PC-3 (cell line): ENCODE measurements at regions not wholly inside any gene's neighbourhood (a gene's known extent, or its start where the extent isn't known, plus 50 kb on each side); places are given as distances from the start of the nearest gene placed in this dataset.

Experiments used
- ATAC-seq: fragments of 200-7000 bp; cut with Tn5 transposase; 2 replicates; pipeline ENCODE4 v1.9.1; 2020; ENCODE audit warnings: mild to moderate bottlenecking, moderate library complexity
- BruUV-seq: library from RNA; stranded (reverse); fragments of 400-500 nt; replicated peaks from 2 replicates; lab custom pipeline; 2021; lab: Mats Ljungman, UMichigan
- CTCF ChIA-PET: fragments of 300-600 bp; sonication (Branson Sonifier 250); formaldehyde crosslinking; loops from one replicate; lab custom pipeline; 2022; ENCODE audit warnings: antibody characterized with exemption; lab: Charles Lee
- POLR2A ChIA-PET: fragments of 300-600 bp; sonication (Branson Sonifier 250); formaldehyde crosslinking; loops from one replicate; lab custom pipeline; 2022; ENCODE audit warnings: antibody characterized with exemption; ENCODE audit not compliant: unreplicated experiment; lab: Charles Lee
- DNase-seq: peaks from one replicate; pipeline ENCODE4 v3.0.0-alpha.2; 2015
- H2AFZ ChIP-seq: fragments of 300-600 bp; sonication (generic); 2 replicates; pipeline ENCODE4 v1.6.0; 2016; ENCODE audit warnings: antibody characterized with exemption, low read length
- H3F3A ChIP-seq: fragments of 300-600 bp; sonication (generic); one replicate; pipeline ENCODE4 v1.6.0; 2017; ENCODE audit warnings: antibody characterized with exemption, low read length, control low read depth, mild to moderate bottlenecking; ENCODE audit not compliant: unreplicated experiment
- H3K27ac ChIP-seq: fragments of 300-600 bp; sonication (generic); 2 replicates; pipeline ENCODE4 v1.5.1; 2016; ENCODE audit warnings: mild to moderate bottlenecking, low read length
- H3K27me3 ChIP-seq: fragments of 300-600 bp; sonication (generic); 2 replicates; pipeline ENCODE4 v1.6.1; 2016; ENCODE audit warnings: low read length, mixed read lengths
- H3K36me3 ChIP-seq: fragments of 300-600 bp; sonication (generic); 2 replicates; pipeline ENCODE4 v1.6.1; 2016; ENCODE audit warnings: low read depth, mixed run types, low read length, mixed read lengths
- H3K4me1 ChIP-seq: fragments of 300-600 bp; sonication (generic); 2 replicates; pipeline ENCODE4 v1.5.1; 2016; ENCODE audit warnings: low read length; ENCODE audit not compliant: insufficient read depth
- H3K4me2 ChIP-seq: fragments of 300-600 bp; sonication (generic); 2 replicates; pipeline ENCODE4 v1.6.0; 2016; ENCODE audit warnings: low read length
- H3K4me3 ChIP-seq: fragments of 300-600 bp; sonication (generic); 2 replicates; pipeline ENCODE4 v1.5.1; 2016; ENCODE audit warnings: mild to moderate bottlenecking, low read length, mixed read lengths
- H3K79me2 ChIP-seq: fragments of 300-600 bp; sonication (generic); 2 replicates; pipeline ENCODE4 v1.6.1; 2017; ENCODE audit warnings: low read length, mixed read lengths
- H3K9ac ChIP-seq: fragments of 300-600 bp; sonication (generic); 2 replicates; pipeline ENCODE4 v1.6.0; 2016; ENCODE audit warnings: mild to moderate bottlenecking, low read length
- H3K9me2 ChIP-seq: fragments of 300-600 bp; sonication (generic); replicated peaks from 2 replicates; pipeline ENCODE4 v1.6.1; 2016; ENCODE audit warnings: mixed run types, low read length, mixed read lengths
- H3K9me3 ChIP-seq: fragments of 300-600 bp; sonication (generic); 2 replicates; pipeline ENCODE4 v1.6.1; 2016; ENCODE audit warnings: low read length, mixed read lengths
- H4K20me1 ChIP-seq: fragments of 300-600 bp; sonication (generic); 2 replicates; pipeline ENCODE4 v1.6.1; 2016; ENCODE audit warnings: low read length, mixed read lengths
- CTCF ChIP-seq: fragments of 300-600 bp; sonication (generic); conservative IDR thresholded peaks from 2 replicates; pipeline ENCODE4 v1.5.1; 2017; ENCODE audit warnings: antibody characterized with exemption, low read depth, mild to moderate bottlenecking, low read length
- EZH2 ChIP-seq: fragments of 300-600 bp; sonication (generic); IDR thresholded peaks from one replicate; pipeline ENCODE4 v1.6.1; 2017; ENCODE audit warnings: antibody characterized with exemption, mild to moderate bottlenecking, low read length; ENCODE audit not compliant: unreplicated experiment
- EZH2phosphoT487 ChIP-seq: fragments of 300-600 bp; sonication (generic); IDR thresholded peaks from 2 replicates; pipeline ENCODE4 v1.6.1; 2018; ENCODE audit warnings: mild to moderate bottlenecking, antibody characterized with exemption, low read length, borderline replicate concordance
- intact Hi-C: fragments of 100-400 bp; cut with micrococcal nuclease; formaldehyde crosslinking; loops from 2 replicates; pipeline ENCODE4 v1.9.0; 2023

GRCh38 chr2:136257893-136258292 lies 139.9 kb upstream of the CXCR4 start:
- Histone ChIP-seq H4K20me1 (no peaks in the 10 kb centered on the region), H3K4me2 (no peak overlapping the region), H3K79me2 (no peaks in the 10 kb centered on the region), H3K27me3 (peaks cover 16% of the 10 kb centered on the region), H3K4me3 (no peak overlapping the region), H3F3A (no peaks in the 10 kb centered on the region), H3K9me3 (no peaks in the 10 kb centered on the region), H3K27ac (no peak overlapping the region), H3K9ac (no peak overlapping the region), H3K36me3 (no peaks in the 10 kb centered on the region), H3K4me1 (no peaks in the 10 kb centered on the region), H2AFZ (no peak overlapping the region), H3K9me2 (no peaks in the 10 kb centered on the region)
- ATAC-seq (no peak), DNase-seq (no peak)
- ChIA-PET POLR2A (no interaction called here), CTCF (no interaction called here)
- intact Hi-C loops: no loop called here
- TF ChIP-seq EZH2phosphoT487 (no peak), EZH2 (no peak)
- no TSS peak for BruUV-seq

DNA sequence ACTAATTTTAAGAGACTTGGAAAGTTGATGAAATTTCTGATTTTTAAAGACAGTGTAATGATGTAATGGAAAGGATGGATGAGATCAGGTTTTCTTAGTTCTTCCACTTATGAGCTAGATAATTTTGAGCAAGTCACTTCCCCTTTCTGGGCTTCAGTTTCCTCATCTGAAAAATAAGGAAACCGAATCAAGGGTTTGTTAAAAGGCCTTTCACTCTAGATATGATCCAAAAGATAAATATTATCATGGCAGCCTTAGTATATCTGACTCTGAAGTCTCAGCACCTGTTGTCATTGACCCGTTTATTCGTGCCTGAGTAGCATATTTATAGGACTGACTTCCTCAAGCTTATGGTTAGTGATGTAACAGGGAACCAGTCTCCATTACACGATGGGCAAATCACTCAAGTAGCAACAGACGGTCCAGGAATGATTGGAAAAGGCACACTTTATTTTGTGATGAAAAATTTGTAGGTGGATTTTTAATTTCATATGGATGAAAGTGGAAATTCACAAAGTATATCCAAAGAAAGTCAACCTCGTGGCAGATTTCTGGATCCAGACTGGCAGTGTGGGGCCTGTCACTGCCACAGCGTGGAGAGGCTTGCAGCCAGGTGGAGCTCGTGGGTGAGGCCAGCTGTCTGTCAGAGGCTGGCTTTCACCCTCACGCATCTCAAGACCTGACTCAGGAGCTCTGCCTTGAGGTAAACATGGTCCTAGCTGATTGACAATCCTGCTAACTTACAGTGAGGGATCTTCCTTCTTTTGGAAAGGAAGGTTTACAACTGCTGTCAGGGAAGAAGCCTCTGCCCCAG lies 137.9 kb upstream of the CXCR4 start:
- no peak for DNase-seq
- intact Hi-C loops: no loop called here
- no peak for ATAC-seq

DNA sequence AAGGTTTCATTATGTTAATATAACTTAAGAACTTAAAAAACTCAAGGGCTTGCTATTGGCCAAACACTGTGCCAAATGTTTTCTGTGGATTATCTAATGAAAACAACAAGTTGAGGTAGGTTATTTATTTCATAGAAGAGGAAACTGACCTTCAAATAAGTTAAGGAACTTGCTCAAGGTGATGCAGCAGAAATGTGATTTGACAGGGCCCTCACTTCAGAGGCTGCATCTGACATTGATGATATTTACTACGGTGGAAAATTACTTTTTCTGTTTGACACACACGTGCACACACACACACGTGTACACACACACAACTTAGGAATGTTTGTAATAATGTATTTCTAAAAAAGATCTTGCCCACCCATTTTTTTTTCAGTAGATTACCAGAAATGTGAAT lies 137.2 kb upstream of the CXCR4 start:
- no peaks in the 10 kb centered on the region for H3K4me1 ChIP-seq
- no peak overlapping the region for H3K9ac ChIP-seq
- H2AFZ ChIP-seq: no peak overlapping the region
- DNase-seq (no peak), ATAC-seq (no peak)
- no peaks in the 10 kb centered on the region for H3K79me2 ChIP-seq
- H3K27me3 ChIP-seq: peaks cover 38% of the 10 kb centered on the region
- H3K9me3 ChIP-seq: no peaks in the 10 kb centered on the region
- no peaks in the 10 kb centered on the region for H3K36me3 ChIP-seq
- H3K4me3 ChIP-seq: no peak overlapping the region
- H3F3A ChIP-seq: no peaks in the 10 kb centered on the region
- intact Hi-C loops: no loop called here
- no TSS peak for BruUV-seq
- TF ChIP-seq EZH2phosphoT487 (no peak), CTCF (no peak), EZH2 (no peak)
- POLR2A ChIA-PET: no interaction called here
- no peaks in the 10 kb centered on the region for H3K9me2 ChIP-seq
- CTCF ChIA-PET: no interaction called here
- no peak overlapping the region for H3K4me2 ChIP-seq
- no peak overlapping the region for H3K27ac ChIP-seq
- H4K20me1 ChIP-seq: no peaks in the 10 kb centered on the region

More for the DNA sequence above, 137.9 kb upstream of the CXCR4 start:
- Histone ChIP-seq H3F3A (no peaks in the 10 kb centered on the region), H2AFZ (no peak overlapping the region), H3K9ac (no peak overlapping the region), H3K9me2 (no peaks in the 10 kb centered on the region), H3K4me2 (no peak overlapping the region), H3K9me3 (no peaks in the 10 kb centered on the region), H3K27me3 (peaks cover 34% of the 10 kb centered on the region), H3K27ac (no peak overlapping the region), H3K4me3 (no peak overlapping the region), H3K4me1 (no peaks in the 10 kb centered on the region), H3K79me2 (no peaks in the 10 kb centered on the region), H3K36me3 (no peaks in the 10 kb centered on the region), H4K20me1 (no peaks in the 10 kb centered on the region)
- no peak for TF ChIP-seq EZH2
- TF ChIP-seq CTCF: no peak
- TF ChIP-seq EZH2phosphoT487: no peak
- BruUV-seq: no TSS peak
- ChIA-PET POLR2A (no interaction called here), CTCF (no interaction called here)
